Ascending aorta (tissue), 2 donors: ENCODE measurements at regions not wholly inside any gene's neighbourhood (a gene's known extent, or its start where the extent isn't known, plus 50 kb on each side); places are given as distances from the start of the nearest gene placed in this dataset.

ENCODE experiments used
- DNase-seq, 2 donors: peaks; one replicate each; pipeline ENCODE4 v3.0.0-alpha.2; 2019; ENCODE audit warnings: low spot score in 2 of 2
- H3K27ac ChIP-seq, 2 donors: fragments of 200-600 bp; sonication (generic); one replicate each; pipeline ENCODE4 v1.5.1; 2016 to 2017; ENCODE audit warnings: mild to moderate bottlenecking in 1 of 2
- H3K27me3 ChIP-seq: fragments of 200-600 bp; sonication (generic); one replicate; pipeline ENCODE4 v1.5.1; 2017
- H3K36me3 ChIP-seq, 2 donors: fragments of 200-600 bp; sonication (generic); one replicate each; pipeline ENCODE4 v1.5.1; 2016
- H3K4me1 ChIP-seq, 2 donors: fragments of 200-600 bp; sonication (generic); one replicate each; pipeline ENCODE4 v1.5.1; 2016 to 2017; ENCODE audit warnings: mild to moderate bottlenecking in 1 of 2
- H3K4me3 ChIP-seq, 2 donors: fragments of 200-600 bp; sonication (generic); one replicate each; pipeline ENCODE4 v1.5.1; 2016 to 2017; ENCODE audit warnings: mild to moderate bottlenecking in 1 of 2
- H3K9me3 ChIP-seq, 2 donors: fragments of 200-600 bp; sonication (generic); one replicate each; pipeline ENCODE4 v1.5.1; 2016
- CTCF ChIP-seq, 3 experiments: fragments of 200-600 bp in 2 of 3; fragments of 450-650 bp in 1 of 3; sonication (generic) in 2 of 3; IDR thresholded peaks; one replicate each; pipeline ENCODE4 v1.5.1; 2016 to 2019; ENCODE audit warnings: antibody characterized with exemption in 3 of 3, mild to moderate bottlenecking in 1 of 3, moderate library complexity in 1 of 3
- intact Hi-C: fragments of 100-400 bp; cut with DNase I; formaldehyde crosslinking; loops from one replicate; pipeline ENCODE4 v1.15.1; 2023

- no peak for DNase-seq
- no peak for TF ChIP-seq CTCF (IDR thresholded peaks at IDR 0.05)
Observed at GRCh38 chrX:39893417-39894338, 204.1 kb downstream of the BCOR start.

GRCh38 chrX:39894683-39895082 lies 203.1 kb downstream of the BCOR start:
- Histone ChIP-seq H3K36me3 (no peaks in the 10 kb centered on the region), H3K4me3 (no peak overlapping the region), H3K27me3 (no peaks in the 10 kb centered on the region), H3K9me3 (no peaks in the 10 kb centered on the region), H3K4me1 (peaks cover 0 to 5% of the 10 kb centered on the region in 2 donors), H3K27ac (no peak overlapping the region)
- intact Hi-C loops, result no loop called here
- TF ChIP-seq CTCF (IDR thresholded peaks at IDR 0.05), result no peak
- DNase-seq, result no peak

More at GRCh38 chrX:39893417-39894338, 204.1 kb downstream of the BCOR start:
- H3K9me3 ChIP-seq, result no peaks in the 10 kb centered on the region
- H3K4me3 ChIP-seq, result no peak overlapping the region
- H3K27ac ChIP-seq, result no peak overlapping the region
- no peaks in the 10 kb centered on the region for H3K27me3 ChIP-seq
- intact Hi-C loops, result no loop called here
- peaks cover 0 to 5% of the 10 kb centered on the region in 2 donors for H3K4me1 ChIP-seq
- H3K36me3 ChIP-seq, result no peaks in the 10 kb centered on the region

GRCh38 chrX:39895218-39896110 lies 202.3 kb downstream of the BCOR start:
- intact Hi-C loops, result no loop called here
- TF ChIP-seq CTCF (IDR thresholded peaks at IDR 0.05), result no peak
- Histone ChIP-seq H3K36me3 (no peaks in the 10 kb centered on the region), H3K27me3 (no peaks in the 10 kb centered on the region), H3K9me3 (no peaks in the 10 kb centered on the region), H3K4me3 (no peak overlapping the region), H3K4me1 (peaks cover 0 to 5% of the 10 kb centered on the region in 2 donors), H3K27ac (no peak overlapping the region)
- DNase-seq, result no peak

- peak overlapping the region; percentile 33 to 54 for H3K27ac ChIP-seq
- peak in 1 of 2 donors; percentile 79 for DNase-seq
Observed at GRCh38 chrX:39896951-39897740, 200.6 kb downstream of the BCOR start.

More at GRCh38 chrX:39896951-39897740, 200.6 kb downstream of the BCOR start:
- intact Hi-C loops, result no loop called here
- Histone ChIP-seq H3K4me1 (peaks cover 0 to 5% of the 10 kb centered on the region in 2 donors), H3K9me3 (no peaks in the 10 kb centered on the region), H3K4me3 (no peak overlapping the region), H3K36me3 (no peaks in the 10 kb centered on the region), H3K27me3 (no peaks in the 10 kb centered on the region)
- TF ChIP-seq CTCF (IDR thresholded peaks at IDR 0.05), result peak in 2 of 3 experiments; percentile 7 to 13
